K562 (cell line): ENCODE measurements at regions not wholly inside any gene's neighbourhood (a gene's known extent, or its start where the extent isn't known, plus 50 kb on each side); places are given as distances from the start of the nearest gene placed in this dataset.

Experiments used
- EP300 ChIP-seq: IDR thresholded peaks from 2 replicates; pipeline ENCODE4 v1.6.1; 2012; ENCODE audit warnings: low read length, improper control_type of control experiment
- TF ChIP-seq, protein P1 (sequence below): fragments of 450-650 bp; IDR thresholded peaks from 2 replicates; pipeline ENCODE4 v1.6.1; 2016; ENCODE audit warnings: low read depth

DNA sequence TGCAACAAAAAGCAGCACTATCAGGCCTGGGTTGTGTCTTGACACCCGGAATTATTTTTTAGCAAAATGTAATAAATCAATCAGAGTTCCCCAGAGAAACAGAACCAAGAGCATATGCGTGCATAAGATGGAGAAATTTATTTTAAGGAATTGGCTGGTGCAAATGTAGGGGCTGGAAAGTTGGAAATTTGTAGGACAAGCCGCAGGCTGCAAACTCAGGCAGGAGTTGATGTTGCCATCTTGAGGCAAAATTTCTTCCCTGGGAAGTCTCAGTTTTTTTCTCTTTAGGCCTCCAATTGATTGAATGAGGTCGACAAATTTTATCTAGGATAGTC, 158.9 kb upstream of the FAM20A start (continued):
- TF ChIP-seq, protein P1, sequence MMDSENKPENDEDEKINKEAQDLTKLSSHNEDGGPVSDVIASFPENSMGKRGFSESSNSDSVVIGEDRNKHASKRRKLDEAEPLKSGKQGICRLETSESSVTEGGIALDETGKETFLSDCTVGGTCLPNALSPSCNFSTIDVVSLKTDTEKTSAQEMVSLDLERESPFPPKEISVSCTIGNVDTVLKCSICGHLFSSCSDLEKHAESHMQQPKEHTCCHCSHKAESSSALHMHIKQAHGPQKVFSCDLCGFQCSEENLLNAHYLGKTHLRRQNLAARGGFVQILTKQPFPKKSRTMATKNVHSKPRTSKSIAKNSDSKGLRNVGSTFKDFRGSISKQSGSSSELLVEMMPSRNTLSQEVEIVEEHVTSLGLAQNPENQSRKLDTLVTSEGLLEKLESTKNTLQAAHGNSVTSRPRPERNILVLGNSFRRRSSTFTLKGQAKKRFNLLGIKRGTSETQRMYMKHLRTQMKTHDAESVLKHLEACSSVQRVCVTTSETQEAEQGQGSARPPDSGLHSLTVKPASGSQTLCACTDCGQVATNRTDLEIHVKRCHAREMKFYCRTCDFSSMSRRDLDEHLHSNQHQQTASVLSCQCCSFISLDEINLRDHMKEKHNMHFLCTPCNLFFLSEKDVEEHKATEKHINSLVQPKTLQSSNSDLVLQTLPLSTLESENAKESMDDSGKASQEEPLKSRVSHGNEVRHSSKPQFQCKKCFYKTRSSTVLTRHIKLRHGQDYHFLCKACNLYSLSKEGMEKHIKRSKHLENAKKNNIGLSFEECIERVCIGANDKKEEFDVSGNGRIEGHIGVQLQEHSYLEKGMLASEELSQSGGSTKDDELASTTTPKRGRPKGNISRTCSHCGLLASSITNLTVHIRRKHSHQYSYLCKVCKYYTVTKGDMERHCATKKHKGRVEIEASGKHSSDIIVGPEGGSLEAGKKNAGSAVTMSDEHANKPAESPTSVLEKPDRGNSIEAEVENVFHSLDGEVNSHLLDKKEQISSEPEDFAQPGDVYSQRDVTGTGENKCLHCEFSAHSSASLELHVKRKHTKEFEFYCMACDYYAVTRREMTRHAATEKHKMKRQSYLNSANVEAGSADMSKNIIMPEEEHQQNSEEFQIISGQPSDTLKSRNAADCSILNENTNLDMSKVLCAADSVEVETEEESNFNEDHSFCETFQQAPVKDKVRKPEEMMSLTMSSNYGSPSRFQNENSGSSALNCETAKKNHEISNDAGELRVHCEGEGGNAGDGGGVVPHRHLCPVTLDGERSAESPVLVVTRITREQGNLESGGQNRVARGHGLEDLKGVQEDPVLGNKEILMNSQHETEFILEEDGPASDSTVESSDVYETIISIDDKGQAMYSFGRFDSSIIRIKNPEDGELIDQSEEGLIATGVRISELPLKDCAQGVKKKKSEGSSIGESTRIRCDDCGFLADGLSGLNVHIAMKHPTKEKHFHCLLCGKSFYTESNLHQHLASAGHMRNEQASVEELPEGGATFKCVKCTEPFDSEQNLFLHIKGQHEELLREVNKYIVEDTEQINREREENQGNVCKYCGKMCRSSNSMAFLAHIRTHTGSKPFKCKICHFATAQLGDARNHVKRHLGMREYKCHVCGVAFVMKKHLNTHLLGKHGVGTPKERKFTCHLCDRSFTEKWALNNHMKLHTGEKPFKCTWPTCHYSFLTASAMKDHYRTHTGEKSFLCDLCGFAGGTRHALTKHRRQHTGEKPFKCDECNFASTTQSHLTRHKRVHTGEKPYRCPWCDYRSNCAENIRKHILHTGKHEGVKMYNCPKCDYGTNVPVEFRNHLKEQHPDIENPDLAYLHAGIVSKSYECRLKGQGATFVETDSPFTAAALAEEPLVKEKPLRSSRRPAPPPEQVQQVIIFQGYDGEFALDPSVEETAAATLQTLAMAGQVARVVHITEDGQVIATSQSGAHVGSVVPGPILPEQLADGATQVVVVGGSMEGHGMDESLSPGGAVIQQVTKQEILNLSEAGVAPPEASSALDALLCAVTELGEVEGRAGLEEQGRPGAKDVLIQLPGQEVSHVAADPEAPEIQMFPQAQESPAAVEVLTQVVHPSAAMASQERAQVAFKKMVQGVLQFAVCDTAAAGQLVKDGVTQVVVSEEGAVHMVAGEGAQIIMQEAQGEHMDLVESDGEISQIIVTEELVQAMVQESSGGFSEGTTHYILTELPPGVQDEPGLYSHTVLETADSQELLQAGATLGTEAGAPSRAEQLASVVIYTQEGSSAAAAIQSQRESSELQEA, result no peak
- no peak for TF ChIP-seq EP300
- TF ChIP-seq, all 486 proteins: peak for 1
